Right lobe of liver (tissue), 6 donors: ENCODE measurements at regions not wholly inside any gene's neighbourhood (a gene's known extent, or its start where the extent isn't known, plus 50 kb on each side); places are given as distances from the start of the nearest gene placed in this dataset.

Experiments
- ATAC-seq, 4 donors: fragments of 200-7000 bp; cut with Tn5 transposase; one replicate each; pipeline ENCODE4 v1.9.1; 2020; ENCODE audit warnings: mild to moderate bottlenecking in 4 of 4, moderate library complexity in 4 of 4
- DNase-seq, 3 donors: peaks; one replicate each; pipeline ENCODE4 v3.0.0-alpha.2; 2020
- H3K27ac ChIP-seq, 3 donors: fragments of 200-600 bp; one replicate each; pipeline ENCODE4 v1.8.0; 2022
- H3K27me3 ChIP-seq, 2 donors: fragments of 200-600 bp; one replicate each; pipeline ENCODE4 v1.8.0; 2022
- H3K36me3 ChIP-seq, 4 donors: fragments of 200-600 bp; sonication (generic) in 1 of 4; one replicate each; pipeline versions ENCODE4 v1.5.1 to v1.8.0; 2017 to 2022; ENCODE audit warnings: control low read depth in 1 of 4
- H3K4me1 ChIP-seq, 4 donors: fragments of 200-600 bp; sonication (generic) in 1 of 4; one replicate each; pipeline versions ENCODE4 v1.5.1 to v1.8.0; 2017 to 2022; ENCODE audit warnings: control low read depth in 1 of 4
- H3K4me3 ChIP-seq, 3 donors: fragments of 200-600 bp; one replicate each; pipeline ENCODE4 v1.8.0; 2022
- H3K9me3 ChIP-seq, 4 donors: fragments of 200-600 bp; sonication (generic) in 1 of 4; one replicate each; pipeline versions ENCODE4 v1.5.1 to v1.8.0; 2017 to 2022; ENCODE audit warnings: control low read depth in 1 of 4
- POLR2A ChIP-seq: fragments of 450-650 bp; IDR thresholded peaks from one replicate; pipeline ENCODE4 v1.6.1; 2017; ENCODE audit warnings: antibody characterized with exemption, mild to moderate bottlenecking
- WGBS: methylation state at CpG from one replicate; pipeline ENCODE4 v1.1.6; 2018; ENCODE audit warnings: low coverage, low lambda C conversion rate; ENCODE audit not compliant: insufficient coverage; ENCODE audit errors: missing lambda C conversion rate; 5-methylcytosine and 5-hydroxymethylcytosine counted together
- intact Hi-C, 2 donors: fragments of 100-400 bp; cut with DNase I; formaldehyde crosslinking; loops; one replicate each; pipeline versions ENCODE4 v1.11.2 to v1.14.1; 2022
- TF ChIP-seq, protein P1 (sequence below), 4 donors: fragments of 200-600 bp in 3 of 4; fragments of 450-650 bp in 1 of 4; IDR thresholded peaks; one replicate each; pipeline versions ENCODE4 v1.5.1 to v1.8.0; 2016 to 2022; ENCODE audit warnings: antibody characterized with exemption in 4 of 4, mild to moderate bottlenecking in 2 of 4
- donor health status: DM: no; HTN: yes; CAD: no.
- donor health status: DM: no; HTN: no; CAD: no.
- donor health status: DM: no; HTN: no; CAD: no.
- donor health status: DM: no; HTN: yes; CAD: no.
- donor health status: DM: no; HTN: yes; CAD: no.

DNA sequence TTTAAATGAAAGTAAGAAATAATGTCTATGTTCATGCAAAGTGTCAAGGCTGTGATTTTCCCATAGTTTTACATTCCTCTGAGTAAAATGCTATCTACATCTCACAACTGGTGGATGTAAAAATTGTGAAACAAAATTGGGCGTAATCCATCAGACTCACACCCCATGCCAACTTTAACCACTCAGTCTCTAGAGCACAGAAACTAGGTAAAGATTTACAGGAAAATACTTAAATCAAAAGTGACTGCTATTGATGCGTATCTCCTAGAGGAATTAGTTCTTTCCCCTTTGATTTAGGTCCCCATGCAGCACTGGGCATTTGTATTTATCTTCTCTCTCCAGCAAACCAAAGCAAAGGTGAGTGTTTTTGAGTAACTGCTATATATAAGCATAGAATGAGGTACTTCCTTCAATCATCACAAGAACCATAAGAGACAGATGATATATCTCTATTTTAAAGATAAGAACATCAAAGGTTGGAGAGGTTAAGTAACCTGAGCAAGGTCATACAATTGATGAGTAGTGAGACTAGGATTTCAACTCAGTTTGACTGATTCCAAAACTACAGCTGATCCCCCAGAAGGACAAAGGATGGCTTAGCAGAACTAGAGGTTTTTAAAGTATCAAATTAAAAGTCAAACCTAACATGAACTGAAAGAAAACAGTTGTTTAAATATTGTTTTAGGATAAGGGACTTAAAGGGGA, 594.0 kb upstream of the ACVR2A start:
- Histone ChIP-seq H3K27ac (no peak overlapping the region), H3K4me3 (no peak overlapping the region), H3K36me3 (no peaks in the 10 kb centered on the region), H3K27me3 (no peaks in the 10 kb centered on the region), H3K4me1 (no peaks in the 10 kb centered on the region), H3K9me3 (no peaks in the 10 kb centered on the region)
- 64% methylated on average over 2 of the region's 2 CpGs for WGBS
- ATAC-seq, result no peak
- intact Hi-C loops, result no loop called here
- no peak for DNase-seq
- TF ChIP-seq POLR2A, result no peak
- TF ChIP-seq, protein P1, sequence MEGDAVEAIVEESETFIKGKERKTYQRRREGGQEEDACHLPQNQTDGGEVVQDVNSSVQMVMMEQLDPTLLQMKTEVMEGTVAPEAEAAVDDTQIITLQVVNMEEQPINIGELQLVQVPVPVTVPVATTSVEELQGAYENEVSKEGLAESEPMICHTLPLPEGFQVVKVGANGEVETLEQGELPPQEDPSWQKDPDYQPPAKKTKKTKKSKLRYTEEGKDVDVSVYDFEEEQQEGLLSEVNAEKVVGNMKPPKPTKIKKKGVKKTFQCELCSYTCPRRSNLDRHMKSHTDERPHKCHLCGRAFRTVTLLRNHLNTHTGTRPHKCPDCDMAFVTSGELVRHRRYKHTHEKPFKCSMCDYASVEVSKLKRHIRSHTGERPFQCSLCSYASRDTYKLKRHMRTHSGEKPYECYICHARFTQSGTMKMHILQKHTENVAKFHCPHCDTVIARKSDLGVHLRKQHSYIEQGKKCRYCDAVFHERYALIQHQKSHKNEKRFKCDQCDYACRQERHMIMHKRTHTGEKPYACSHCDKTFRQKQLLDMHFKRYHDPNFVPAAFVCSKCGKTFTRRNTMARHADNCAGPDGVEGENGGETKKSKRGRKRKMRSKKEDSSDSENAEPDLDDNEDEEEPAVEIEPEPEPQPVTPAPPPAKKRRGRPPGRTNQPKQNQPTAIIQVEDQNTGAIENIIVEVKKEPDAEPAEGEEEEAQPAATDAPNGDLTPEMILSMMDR (IDR thresholded peaks at IDR 0.05), result no peak

DNA sequence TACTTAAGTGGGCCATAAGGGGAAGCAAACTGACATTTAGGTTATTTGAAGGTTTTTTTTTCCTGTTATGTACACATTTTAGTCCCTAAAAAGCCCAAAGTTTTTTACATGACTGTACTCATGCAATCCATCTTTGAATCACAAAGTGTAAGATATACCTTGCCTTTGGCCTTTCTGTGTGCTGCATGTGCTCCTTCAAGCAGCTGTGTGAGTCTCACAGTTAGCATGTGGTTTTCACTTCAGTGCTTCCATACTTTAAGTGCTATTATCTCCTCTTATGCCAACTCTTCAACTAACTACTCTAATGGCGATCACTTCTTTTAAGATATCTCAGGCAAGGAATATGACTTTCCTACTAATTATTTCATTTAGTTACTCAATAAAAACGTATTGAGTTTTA, 597.1 kb upstream of the ACVR2A start:
- Histone ChIP-seq H3K27ac (no peak overlapping the region), H3K36me3 (no peaks in the 10 kb centered on the region), H3K27me3 (no peaks in the 10 kb centered on the region), H3K4me3 (no peak overlapping the region), H3K4me1 (no peaks in the 10 kb centered on the region), H3K9me3 (no peaks in the 10 kb centered on the region)
- WGBS, result 44% methylated on average over 2 of the region's 2 CpGs
- intact Hi-C loops, result no loop called here
- no peak for TF ChIP-seq POLR2A
- TF ChIP-seq, protein P1 (IDR thresholded peaks at IDR 0.05), result no peak
- ATAC-seq (no peak), DNase-seq (no peak)

DNA sequence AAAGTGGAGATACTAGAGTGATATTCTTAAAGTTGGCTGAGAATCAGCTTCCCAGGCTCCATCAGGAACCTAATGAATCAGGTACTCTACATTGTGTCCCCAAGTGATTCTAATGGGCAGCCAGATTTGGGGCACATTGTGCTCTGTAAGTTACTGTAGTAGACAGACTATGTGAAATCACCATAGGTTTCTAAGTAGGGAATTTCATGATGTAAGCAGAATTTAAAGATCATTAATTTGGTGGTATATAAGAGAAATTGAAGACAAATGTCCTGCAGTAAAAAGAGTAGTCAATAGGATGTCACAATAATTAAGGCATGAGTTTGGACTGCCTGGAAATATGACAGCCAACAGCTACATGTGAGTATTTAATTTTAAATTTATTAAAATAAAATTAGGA, 602.4 kb upstream of the ACVR2A start:
- H3K27me3 ChIP-seq, result no peaks in the 10 kb centered on the region
- no peak for TF ChIP-seq POLR2A
- TF ChIP-seq, protein P1 (IDR thresholded peaks at IDR 0.05), result no peak
- H3K4me1 ChIP-seq, result no peaks in the 10 kb centered on the region
- no peak overlapping the region for H3K4me3 ChIP-seq
- DNase-seq (no peak), ATAC-seq (no peak)
- no peaks in the 10 kb centered on the region for H3K9me3 ChIP-seq
- intact Hi-C loops, result no loop called here
- H3K36me3 ChIP-seq, result no peaks in the 10 kb centered on the region
- H3K27ac ChIP-seq, result no peak overlapping the region

DNA sequence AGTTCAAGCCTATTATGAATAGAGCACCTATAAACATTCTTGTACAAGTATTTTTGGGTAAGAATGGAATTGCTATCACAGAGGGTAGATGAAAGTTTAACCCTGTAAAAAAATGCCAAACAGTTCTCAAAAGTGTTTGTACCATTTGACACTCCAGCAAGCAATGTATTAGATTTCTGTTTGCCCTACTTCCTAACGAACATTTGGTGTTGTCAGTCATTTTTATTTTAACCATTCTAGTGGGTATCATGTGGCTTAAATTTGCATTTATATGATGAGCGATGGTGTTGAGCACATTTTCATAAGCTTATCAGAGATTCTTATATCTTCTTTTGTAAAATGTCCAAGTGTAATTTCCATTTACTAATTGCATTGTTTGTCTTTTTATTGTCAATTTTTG, 608.2 kb upstream of the ACVR2A start:
- TF ChIP-seq, protein P1 (IDR thresholded peaks at IDR 0.05), result no peak
- no peak for TF ChIP-seq POLR2A
- Histone ChIP-seq H3K9me3 (no peaks in the 10 kb centered on the region), H3K36me3 (no peaks in the 10 kb centered on the region), H3K27me3 (no peaks in the 10 kb centered on the region), H3K4me3 (no peak overlapping the region), H3K4me1 (no peaks in the 10 kb centered on the region), H3K27ac (no peak overlapping the region)
- WGBS, result 57% methylated on average over 2 of the region's 2 CpGs
- no peak for ATAC-seq
- DNase-seq, result no peak
- intact Hi-C loops, result no loop called here

DNA sequence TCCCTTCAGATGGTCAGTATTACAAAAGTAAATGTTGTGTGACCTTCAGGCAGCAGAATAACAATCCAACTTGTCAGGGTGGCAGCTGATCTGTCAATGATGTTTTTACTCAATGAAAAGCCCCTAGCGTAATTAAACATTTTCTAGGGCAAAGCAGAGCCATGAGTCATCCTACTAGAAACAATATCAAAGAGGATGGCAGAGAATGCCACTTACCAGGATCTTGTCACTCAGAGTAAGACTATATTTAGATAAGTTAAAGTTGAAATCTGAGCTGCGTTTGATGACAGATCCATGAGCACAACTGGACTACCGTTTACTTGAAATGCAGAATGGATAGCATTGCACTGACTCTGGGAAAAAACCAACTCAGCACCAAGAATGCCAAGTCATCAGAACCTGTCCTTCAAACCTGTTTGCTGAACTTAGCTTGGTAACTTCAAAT, 612.6 kb upstream of the ACVR2A start:
- Histone ChIP-seq H3K27ac (no peak overlapping the region), H3K9me3 (no peaks in the 10 kb centered on the region), H3K4me3 (no peak overlapping the region), H3K36me3 (no peaks in the 10 kb centered on the region), H3K4me1 (no peaks in the 10 kb centered on the region), H3K27me3 (no peaks in the 10 kb centered on the region)
- DNase-seq, result no peak
- 57% methylated on average over 3 of the region's 3 CpGs for WGBS
- no peak for ATAC-seq
- intact Hi-C loops, result no loop called here
- TF ChIP-seq, protein P1 (IDR thresholded peaks at IDR 0.05), result no peak
- no peak for TF ChIP-seq POLR2A
